Breast epithelium (tissue), 3 donors: ENCODE measurements at regions not wholly inside any gene's neighbourhood (a gene's known extent, or its start where the extent isn't known, plus 50 kb on each side); places are given as distances from the start of the nearest gene placed in this dataset.

Experiments used
- CTCF ChIP-seq, 3 donors: fragments of 450-650 bp; IDR thresholded peaks; one replicate each; pipeline ENCODE4 v1.5.1; 2016 to 2017; ENCODE audit warnings: antibody characterized with exemption in 3 of 3, mild to moderate bottlenecking in 3 of 3, moderate library complexity in 3 of 3
- POLR2A ChIP-seq: fragments of 450-650 bp; IDR thresholded peaks from one replicate; pipeline ENCODE4 v1.6.1; 2016; ENCODE audit warnings: antibody characterized with exemption, mild to moderate bottlenecking, moderate library complexity

- TF ChIP-seq CTCF (IDR thresholded peaks at IDR 0.05) (no peak), POLR2A (no peak)
Measured at GRCh38 chr4:43242606-43243005, 350.1 kb downstream of the GRXCR1 start.
